GM23248 (cell line): ENCODE measurements at regions not wholly inside any gene's neighbourhood (a gene's known extent, or its start where the extent isn't known, plus 50 kb on each side); places are given as distances from the start of the nearest gene placed in this dataset.

ENCODE experiments used
- EZH2 ChIP-seq: fragments of 200-600 bp; sonication (generic); IDR thresholded peaks from 2 replicates; pipeline ENCODE4 v1.6.1; 2018; ENCODE audit warnings: antibody characterized with exemption, mild to moderate bottlenecking; ENCODE audit not compliant: insufficient read depth, poor library complexity, severe bottlenecking
- EZH2phosphoT487 ChIP-seq: fragments of 200-600 bp; sonication (generic); IDR thresholded peaks from 2 replicates; pipeline ENCODE4 v1.6.1; 2018; ENCODE audit warnings: antibody characterized with exemption, moderate library complexity, mild to moderate bottlenecking, low read depth; ENCODE audit not compliant: insufficient read depth

DNA sequence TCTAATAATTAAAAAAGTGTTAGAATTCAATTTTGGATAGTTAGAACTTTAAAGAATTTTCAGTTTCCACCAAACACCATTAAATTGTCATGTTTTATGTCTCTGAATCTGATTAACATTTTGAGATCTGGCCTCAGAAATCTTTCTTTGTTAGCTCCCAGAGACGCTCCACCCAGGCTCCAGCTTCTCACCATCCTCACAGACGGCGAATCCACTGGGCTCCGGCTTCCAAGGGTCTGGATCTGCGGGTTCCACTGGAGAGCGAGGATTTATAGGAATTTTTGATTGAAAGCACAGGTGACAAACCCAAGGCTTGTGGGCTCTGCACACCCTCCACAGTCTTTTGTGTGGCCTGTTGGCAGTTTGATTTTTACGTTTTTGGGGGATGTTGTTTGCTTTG lies 160.6 kb downstream of the URI1 start:
- TF ChIP-seq EZH2 = no peak
- TF ChIP-seq EZH2phosphoT487 = no peak
